ENCODE measurements at regions not wholly inside any gene's neighbourhood (a gene's known extent, or its start where the extent isn't known, plus 50 kb on each side); places are given as distances from the start of the nearest gene placed in this dataset.

DNA sequence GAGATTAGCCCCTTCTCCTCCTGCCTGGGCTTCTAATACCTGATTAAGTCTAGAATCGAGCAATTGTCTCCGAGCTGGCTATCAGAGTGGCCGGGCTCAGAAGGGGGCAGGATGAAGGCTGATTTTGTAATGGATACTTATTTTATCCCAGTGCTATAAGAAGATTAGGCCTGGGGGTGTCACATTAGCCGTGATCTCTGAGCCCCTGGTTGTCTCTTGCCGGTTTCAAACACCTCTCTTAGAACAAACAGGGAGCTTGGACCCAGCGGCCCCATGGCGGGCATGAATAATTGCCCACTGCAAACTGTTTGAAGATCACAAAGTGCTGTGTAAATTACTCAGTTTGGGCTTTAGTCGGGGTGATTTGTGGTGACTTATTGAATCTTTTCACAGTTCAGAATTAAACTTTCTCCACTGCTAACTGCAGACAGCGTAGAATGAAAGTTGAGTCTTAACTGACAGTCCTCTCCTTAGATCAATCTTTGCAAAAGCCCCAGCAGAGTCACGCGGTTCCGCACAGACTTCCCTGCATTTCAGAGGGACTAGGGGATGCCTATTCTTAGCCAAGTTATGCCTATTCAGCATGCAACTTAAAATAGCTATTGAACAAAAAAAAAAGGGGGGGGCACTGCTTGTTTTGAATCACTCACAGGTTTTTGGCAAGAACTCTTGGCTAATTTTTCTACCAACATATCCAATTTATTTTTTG, 200.6 kb upstream of the IRX1 start:
- no peak for DNase-seq (ENCODE audit: low read depth)

DNA sequence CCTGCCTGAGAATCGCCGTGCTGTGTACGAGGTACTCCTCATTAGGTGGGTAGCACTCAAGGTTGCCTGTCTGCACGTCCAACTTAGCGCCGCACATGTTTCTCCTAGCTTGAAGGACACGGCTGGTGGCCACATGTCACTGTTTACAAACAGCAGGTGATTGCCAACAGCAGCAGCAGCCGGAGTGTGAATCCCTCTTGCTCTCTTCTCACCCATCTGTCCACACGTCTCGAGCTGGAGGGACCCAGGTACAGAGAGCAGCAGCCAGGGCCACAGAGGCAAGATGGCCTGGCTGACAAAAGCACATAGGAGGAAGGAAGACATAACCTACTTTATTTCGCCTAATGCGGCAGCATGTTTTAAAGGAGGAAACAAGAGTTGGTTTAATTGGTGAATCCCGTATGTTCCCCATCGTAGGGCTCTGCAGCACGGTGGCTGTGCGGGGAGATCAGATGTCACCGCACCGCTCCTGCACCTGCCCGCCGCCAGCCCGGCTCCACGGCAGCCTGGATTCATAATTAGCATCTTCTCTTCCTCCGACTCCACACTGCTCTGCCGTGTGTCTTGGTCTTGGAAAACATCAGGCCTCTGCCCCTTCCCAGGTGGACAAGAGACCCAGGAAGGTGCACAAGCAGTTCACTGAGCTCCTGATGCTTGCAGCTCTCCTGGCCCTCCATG, 201.6 kb upstream of the IRX1 start:
- DNase-seq (ENCODE audit: low read depth) = no peak

DNA sequence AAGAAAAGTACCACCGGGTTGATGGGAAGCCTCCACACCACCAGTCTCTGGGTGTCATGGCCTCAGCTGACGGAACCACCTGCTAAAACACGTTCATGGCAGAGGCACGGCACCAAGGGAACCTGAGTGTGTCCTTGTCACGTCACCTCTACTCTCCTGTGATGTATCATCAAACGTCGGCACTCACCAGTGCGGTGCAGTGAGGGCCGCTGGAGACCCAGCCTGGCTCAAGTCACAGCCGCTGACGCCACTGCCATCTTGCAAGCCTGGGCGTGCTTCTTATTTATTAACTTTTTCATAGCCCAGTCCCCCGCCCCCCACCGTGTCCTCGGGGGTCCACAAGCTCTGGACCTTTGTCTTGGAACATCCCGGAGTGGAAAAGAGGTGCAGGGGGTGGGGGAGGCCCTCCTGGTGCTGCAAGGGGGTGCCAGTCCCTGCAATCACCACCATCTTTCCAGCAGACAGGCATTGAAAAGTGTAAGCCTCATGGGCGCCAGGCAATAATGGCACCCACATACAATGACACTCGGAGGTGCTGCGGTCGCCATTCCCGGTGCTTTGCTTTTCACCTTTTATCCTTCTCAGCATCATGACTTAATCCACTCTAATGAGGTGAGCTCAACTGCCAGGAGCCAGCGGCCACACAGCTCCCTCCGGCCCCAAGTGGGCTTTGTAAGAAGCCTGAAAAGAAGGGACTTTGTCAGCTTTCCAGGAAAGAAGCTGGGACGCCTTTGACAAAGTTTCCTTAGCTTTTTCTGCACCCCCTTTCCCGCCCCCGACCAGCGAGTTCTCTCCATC, 202.3 kb upstream of the IRX1 start:
- DNase-seq (ENCODE audit: low read depth) = no peak

DNA sequence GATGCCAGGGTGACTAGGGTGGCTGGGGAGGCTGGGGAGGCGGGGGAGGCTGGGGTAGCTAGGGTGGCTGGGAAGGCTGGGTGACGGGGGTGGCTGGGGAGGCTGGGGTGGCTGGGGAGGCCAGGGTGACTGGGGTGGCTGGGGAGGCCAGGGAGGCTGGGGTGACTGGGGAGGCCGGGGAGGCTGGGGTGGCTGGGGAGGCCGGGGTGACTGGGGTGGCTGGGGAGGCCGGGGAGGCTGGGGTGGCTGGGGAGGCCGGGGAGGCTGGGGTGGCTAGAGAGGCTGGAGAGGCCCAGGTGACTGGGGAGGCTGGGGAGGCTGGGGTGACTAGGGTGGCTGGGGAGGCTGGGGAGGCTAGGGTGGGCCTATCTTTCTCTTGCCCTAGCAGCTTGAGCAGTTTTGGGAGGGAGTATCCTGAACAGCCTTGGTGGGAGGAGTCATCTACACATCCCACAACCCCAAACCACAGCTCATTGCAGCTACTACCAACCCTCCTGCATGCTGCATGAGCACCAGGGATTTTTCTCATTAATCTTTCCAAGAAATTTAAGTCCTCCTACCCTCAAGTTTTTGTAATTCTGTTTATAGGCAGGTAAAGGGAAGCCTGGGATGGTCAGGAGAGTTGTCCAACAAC, 203.2 kb upstream of the IRX1 start:
- DNase-seq (ENCODE audit: low read depth) = no peak

DNA sequence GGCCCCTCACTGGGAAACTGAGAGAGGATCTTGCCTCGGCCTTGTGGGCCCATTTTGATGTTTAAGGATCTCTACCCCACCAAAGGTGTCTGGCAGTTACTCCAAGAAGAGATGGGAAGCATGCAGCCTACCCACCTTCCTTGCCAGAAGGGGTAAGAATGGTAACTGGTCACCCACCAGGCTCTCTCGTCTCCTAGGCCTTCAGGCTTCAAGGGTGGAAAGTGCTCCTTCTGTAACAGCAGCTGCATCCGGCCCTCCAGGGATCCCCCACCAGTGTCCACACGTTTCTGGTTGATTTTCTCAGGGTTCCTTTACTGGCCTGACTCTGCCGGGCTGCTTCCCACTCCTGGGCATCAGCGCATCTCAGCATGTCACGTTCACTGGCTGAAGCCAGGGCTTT, 204.4 kb upstream of the IRX1 start:
- DNase-seq (ENCODE audit: low read depth) = no peak

DNA sequence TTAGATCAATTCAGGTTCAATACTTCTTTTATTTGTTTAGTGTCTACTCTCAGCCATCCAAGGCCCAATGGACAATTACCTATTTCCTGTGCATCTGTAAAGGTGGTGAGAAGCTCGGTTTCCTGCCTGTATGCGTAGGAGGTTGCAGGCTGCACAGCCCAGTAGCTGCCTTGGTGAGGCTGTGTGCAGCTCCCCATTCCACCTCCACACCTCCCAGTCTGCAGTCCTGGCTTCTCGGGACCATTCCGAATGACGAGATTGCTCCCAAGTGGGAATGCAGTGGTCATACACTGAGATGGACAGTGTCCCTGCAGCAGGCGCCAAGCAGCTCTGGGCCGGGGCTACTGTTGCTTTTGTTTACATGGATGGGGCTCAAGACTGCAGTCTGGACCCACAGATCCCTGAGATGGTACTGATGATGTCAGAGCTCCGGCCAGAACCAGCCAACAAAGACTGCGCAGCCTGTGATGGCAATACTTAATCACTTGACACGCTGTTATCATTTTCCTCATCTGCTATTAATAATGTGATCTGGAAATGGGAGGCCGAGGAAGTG, 206.1 kb upstream of the IRX1 start:
- no peak for DNase-seq (ENCODE audit: low read depth)

DNA sequence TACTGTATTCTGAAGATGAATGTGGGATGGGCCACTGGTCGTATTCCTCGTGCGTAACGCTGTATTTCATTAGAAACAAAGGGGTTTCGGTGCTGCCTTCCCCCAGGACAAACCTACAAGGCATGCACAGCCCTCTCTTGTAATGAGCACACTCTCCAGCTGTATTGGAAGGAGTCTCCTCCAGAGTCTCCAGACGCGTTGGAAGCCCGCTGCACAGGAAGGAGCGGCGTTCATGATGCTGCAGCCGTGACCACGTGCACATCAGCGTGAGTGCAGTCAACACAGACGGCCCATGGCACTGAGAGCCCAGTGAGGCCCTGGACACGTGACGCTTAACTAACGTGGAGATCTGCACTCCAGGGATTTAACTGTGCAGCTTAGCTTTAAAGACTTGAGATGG, 209.0 kb upstream of the IRX1 start:
- no peak for DNase-seq (ENCODE audit: low read depth)

DNA sequence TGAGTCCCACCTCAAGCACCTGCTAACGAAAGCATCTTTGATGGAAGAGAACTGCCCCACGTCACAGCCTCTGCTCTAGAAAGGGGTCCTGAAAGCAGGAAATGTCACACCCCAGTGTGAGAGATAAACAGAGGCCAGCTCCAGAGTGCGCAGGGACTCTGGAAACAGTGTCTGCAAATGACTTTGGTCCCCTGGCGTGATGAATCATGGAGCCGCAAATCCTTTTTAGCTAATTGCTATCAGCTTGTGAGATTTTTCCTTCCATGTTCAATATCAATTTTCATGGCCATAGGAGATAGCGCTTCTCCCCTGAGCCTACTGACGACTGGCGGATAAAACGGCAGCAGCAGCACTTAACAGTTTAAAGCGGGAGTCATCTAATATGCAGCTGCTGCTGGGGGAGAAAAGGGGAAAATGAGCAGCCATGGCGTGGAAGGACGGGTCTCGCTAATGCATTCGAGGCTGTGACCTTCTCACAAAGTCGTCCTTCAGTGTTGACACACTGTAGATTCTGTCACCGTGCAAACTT, 209.6 kb upstream of the IRX1 start:
- DNase-seq (ENCODE audit: low read depth) = no peak

DNA sequence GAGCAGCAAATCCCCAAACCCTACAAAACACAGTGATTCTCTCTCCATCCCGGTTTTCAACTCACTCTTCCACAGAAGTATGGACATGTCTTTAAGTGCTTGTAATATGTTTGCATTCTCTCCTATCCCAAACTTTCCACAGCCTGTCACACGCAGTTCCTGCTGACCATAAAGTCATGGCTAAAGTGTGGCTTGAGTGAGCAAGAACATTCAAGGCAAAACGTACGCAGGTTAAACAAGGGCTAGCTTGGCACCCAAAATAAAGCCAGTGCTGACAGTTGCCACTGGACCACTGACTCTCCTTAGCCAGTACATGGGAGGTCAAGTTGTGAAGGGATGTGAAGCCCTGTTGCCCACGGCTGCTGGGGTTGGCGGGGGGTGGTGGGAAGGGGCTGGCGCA, 211.1 kb upstream of the IRX1 start:
- DNase-seq (ENCODE audit: low read depth) = no peak

DNA sequence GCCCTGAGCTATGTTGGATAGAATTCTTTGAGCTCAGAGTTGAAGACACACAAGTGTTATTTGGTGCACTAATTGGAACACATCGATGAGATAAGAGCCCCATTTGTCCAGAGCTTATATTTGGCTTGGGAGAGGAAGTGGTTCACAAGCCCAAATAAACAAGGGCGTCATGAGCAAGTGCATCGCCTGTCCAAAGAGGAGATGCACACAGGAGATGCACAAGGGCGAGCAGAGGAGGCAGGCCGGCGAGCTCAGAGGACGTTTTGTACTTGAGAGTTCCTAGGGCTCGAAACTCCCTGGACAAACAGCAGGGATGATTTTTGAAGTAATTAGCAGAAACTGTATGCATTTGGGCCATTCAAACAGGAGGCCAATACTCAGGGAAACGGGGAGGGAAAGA, 212.8 kb upstream of the IRX1 start:
- DNase-seq (ENCODE audit: low read depth) = no peak

DNA sequence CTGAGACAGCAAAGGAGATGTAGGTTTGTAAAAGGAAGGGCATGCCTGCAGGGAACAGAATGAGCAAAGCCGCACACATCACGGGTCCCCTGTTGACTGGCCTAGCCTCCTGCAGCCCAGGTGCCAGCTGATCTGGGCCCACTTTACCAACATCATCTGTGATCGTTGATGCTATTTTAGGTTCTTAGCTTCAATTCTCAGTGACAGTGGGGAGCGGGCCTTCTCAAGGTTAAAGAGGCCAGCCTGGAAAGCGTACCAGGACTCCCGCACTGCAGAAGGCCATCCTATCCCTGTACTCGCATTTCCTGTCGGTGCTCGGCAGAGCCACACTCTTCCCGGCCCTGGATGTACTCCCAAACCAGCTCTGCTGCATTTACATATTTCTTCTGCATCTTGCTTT, 213.5 kb upstream of the IRX1 start:
- no peak for DNase-seq (ENCODE audit: low read depth)

DNA sequence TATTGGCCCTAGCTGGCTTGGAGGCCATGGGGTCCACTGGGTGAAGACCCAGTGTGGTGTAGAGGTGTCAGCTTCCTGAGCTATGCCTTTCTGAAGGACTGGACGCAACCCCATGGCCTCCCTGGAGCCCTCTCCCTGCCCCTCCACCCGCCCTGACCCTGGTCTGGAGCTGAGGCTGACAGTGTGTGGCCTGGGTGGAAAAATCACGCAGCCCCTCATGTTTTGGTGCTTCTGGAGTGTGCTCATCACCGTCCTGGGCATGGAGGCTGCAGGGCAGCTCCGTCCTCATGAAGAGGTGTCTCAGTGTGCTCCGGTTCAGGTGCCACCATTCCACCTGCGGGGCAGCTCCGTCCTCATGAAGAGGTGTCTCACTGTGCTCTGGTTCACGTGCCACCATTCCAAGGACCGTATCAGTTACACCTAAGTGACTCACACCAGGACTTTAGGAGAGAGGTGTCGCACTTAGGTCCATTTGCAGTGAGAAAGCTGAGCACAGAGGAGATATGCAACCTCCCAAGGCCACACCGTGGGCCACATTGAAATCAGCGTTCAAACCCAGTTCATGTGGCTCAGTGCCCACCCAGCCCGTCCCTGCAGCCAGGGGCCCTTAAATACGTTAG, 214.3 kb upstream of the IRX1 start:
- DNase-seq (ENCODE audit: low read depth) = no peak

DNA sequence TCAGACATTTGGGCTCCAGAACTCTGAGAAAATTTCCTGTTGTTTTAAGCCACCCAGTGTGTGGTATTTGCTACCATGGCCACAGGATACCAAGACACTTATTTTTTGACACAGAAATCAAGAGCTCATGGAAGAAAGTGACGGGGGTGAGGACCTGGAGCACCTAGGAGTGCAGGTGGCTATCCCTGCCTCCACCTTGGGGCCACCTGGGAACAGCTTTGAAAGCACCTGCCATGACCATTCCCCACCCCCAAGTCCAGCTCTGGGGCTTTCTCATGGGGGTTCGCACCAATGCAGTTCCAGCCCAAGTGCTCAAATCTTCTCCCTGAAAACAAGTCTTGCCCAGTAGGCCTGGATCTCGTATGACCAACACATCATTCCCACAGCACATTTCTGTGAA, 214.9 kb upstream of the IRX1 start:
- DNase-seq (ENCODE audit: low read depth) = no peak

DNA sequence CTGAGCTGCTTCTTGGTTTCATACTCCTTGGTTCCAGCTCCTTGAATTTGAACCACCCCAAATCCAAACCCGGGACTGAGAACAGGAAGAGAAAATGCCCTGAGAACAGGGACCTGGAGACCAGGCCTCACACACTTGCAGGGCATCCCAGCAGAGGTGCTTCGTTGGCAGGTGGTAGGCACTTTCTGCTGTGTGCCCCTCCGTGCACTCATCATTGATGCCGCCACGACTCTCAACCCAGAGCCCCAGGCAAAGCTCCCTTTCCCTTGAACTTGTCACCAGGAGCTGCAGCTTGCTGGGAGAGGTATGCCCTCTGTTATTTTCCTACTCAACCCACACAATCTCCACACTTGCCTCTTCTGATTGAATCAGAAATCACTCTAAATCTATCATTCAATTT, 217.8 kb upstream of the IRX1 start:
- DNase-seq (ENCODE audit: low read depth) = no peak

DNA sequence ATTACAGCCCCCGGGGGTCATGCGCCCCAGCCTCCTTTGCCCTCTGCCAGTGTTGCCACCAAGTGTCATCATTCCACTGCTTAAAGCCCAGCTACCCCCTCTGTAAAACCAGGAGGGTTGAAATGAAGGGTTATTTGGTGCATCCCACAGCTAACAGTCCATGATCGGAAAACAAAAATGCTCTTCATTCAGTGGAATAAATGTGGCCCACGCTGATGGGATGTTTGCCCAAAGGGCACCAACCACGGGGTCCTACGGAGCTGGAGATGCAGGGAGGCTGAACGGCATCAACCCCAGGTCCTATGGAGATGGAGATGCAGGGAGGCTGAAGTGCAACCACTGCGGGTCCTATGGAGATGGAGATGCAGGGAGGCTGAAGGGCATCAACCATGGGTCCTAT, 218.5 kb upstream of the IRX1 start:
- no peak for DNase-seq (ENCODE audit: low read depth)

DNA sequence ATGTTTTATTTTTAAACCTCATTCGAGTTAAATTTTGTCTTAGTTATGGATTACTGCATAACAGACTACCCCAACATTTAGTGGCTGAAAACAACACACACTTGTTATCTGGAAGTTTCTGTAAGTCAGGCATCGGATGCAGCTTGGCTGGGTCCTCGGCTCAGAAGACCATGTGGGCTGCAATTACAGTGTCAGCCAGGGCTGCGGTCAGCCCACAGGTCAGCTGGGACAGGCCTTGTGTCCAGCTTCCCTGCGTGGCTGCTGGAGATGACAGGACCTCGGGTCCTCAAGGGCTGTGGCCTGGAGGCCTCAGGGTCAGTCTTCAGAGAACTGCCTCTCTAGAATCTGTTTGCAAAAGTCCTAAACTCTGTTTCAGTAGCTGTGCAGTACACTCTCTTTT, 219.0 kb upstream of the IRX1 start:
- no peak for DNase-seq (ENCODE audit: low read depth)

DNA sequence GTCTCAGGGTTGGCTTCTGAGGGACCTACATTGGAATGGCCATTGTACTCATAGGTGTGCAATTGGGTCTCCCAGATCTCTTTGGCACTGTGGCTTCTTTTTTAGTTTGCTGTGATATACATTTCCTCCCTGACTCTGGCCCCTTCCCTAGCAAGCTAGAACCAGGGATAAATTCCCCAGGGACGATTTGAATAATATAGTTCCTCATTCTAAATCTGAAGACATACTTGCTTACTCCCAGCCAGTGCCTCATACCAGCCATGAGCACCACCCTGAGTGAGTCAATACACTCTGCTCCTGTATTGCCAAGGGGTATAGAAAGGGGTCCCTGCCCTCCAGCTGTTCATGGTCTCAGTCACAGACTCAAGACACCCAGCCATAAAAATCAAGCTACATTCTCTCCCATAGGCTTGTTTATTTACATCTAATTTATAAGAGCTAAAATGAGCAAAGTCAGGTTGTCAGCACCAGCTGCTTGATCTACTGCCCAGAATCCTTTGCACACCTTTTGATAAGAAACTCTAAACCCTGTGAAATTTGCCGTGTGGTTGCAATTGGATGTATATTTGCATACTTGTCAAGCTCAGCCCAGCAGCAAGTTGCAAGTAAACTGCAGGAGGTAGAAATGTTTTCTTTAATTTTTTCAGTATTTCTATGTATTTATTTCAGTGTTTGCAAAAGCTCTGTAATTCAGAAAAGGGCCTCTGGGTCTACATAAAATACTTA, 219.9 kb upstream of the IRX1 start:
- DNase-seq (ENCODE audit: low read depth) = no peak

DNA sequence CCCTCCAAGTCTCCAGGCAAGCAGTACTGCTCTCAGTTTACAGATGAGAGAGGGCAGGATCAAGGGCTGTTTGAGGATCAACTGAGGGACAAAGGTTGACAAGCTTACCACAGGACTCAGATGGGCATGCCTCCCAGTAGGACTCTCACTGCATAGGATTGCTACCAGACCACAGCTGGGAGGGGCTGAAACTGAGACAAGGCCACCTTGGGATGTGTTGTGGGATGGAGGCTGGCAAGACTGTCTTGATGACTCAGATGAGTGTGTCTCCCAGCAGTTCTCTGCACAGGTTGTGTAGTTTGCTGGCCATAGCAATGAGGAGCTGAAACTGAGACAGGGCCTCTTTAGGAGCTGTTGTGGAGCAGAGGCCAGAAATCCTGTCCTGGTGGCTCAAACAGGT, 222.2 kb upstream of the IRX1 start:
- peak; percentile 54 for DNase-seq (ENCODE audit: low read depth)

DNA sequence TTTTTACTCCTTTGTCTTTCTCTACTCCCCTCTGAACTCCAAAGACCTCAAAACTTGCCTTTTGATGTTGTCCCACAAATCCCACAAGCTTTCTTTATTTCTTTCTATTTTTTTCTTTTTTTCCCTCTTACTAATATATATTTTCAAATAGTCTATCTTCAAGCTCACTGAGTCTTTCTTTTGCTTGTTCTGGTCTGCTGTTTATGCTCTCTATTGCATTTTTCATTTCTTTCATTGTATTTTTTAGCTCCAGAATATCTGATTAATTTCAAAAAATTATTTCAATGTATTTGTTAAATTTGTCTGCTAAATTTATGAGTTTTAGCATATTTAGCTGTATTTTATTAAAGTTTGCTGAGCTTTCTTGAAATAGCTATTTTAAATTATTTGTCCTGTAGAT, 223.3 kb upstream of the IRX1 start:
- no peak for DNase-seq (ENCODE audit: low read depth)

DNA sequence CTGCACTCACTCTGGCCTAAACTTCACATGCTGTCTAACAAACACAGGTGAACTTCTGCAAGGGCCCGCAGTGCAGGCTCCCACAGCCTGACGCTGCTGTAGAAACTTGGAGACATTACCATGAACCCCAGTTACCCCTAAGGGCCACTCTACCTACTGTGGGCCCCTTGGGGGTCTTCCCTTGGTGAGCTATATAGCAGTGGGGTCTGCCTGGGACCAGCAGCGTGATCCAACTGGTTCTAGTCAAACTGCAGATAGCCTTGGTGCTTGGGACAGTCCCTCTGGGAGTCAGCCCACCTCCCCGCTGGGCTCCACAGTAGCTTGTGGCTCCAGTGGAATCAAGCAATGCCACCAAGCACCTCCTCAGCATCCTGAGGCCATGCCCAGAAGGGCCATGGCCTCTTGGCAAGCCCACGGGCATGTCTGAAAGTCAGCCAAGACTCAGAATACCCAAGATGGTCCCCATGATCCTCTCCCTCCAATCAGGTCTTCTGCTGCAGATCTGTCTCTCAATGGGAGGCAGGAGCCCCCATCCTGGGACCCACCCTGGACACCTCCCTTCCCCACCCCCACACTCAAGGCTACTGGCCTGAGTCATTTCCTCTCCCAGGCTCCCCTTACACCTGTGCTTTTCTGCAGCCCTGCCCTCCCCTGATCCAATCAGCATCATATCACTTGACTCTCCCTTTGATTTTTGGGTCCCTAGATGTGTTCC, 230.0 kb upstream of the IRX1 start:
- DNase-seq (ENCODE audit: low read depth) = no peak

Measured in HT1080 (cell line).